Loucy (cell line): ENCODE measurements at regions not wholly inside any gene's neighbourhood (a gene's known extent, or its start where the extent isn't known, plus 50 kb on each side); places are given as distances from the start of the nearest gene placed in this dataset.

ENCODE experiments used
- H2AFZ ChIP-seq: fragments of 200-600 bp; sonication (generic); 2 replicates; pipeline ENCODE4 v1.6.0; 2016; ENCODE audit warnings: antibody characterized with exemption, mild to moderate bottlenecking, low read length, moderate library complexity
- H3F3A ChIP-seq: fragments of 200-600 bp; 2 replicates; pipeline ENCODE4 v1.6.0; 2016; ENCODE audit warnings: antibody characterized with exemption, low read depth, mild to moderate bottlenecking
- H3K27me3 ChIP-seq: fragments of 200-600 bp; sonication (generic); 2 replicates; pipeline ENCODE4 v1.6.1; 2014; ENCODE audit warnings: low read length, mild to moderate bottlenecking; ENCODE audit not compliant: insufficient read depth, poor library complexity, severe bottlenecking
- H3K36me3 ChIP-seq: fragments of 200-600 bp; sonication (generic); 2 replicates; pipeline ENCODE4 v1.6.1; 2016; ENCODE audit warnings: low read length; ENCODE audit not compliant: insufficient read depth
- H3K4me1 ChIP-seq: fragments of 200-600 bp; sonication (generic); 2 replicates; pipeline ENCODE4 v1.5.1; 2014; ENCODE audit warnings: low read length, mild to moderate bottlenecking; ENCODE audit not compliant: insufficient read depth, poor library complexity, severe bottlenecking
- H3K4me2 ChIP-seq: fragments of 200-600 bp; sonication (generic); 2 replicates; pipeline ENCODE4 v1.6.0; 2014; ENCODE audit warnings: antibody characterized with exemption, low read length, low read depth, mild to moderate bottlenecking; ENCODE audit not compliant: poor library complexity, severe bottlenecking
- H3K4me3 ChIP-seq: fragments of 200-600 bp; sonication (generic); 2 replicates; pipeline ENCODE4 v1.5.1; 2014; ENCODE audit warnings: low read length, mild to moderate bottlenecking, mixed read lengths; ENCODE audit not compliant: poor library complexity, severe bottlenecking
- H3K79me2 ChIP-seq: fragments of 200-600 bp; sonication (generic); 2 replicates; pipeline ENCODE4 v1.6.1; 2014; ENCODE audit warnings: low read length; ENCODE audit not compliant: insufficient read depth
- H3K9ac ChIP-seq: fragments of 200-600 bp; sonication (generic); 2 replicates; pipeline ENCODE4 v1.6.0; 2014; ENCODE audit warnings: mild to moderate bottlenecking, low read depth, low read length, moderate library complexity; ENCODE audit not compliant: poor library complexity, severe bottlenecking
- H3K9me2 ChIP-seq: fragments of 200-600 bp; sonication (generic); replicated peaks from 2 replicates; pipeline ENCODE4 v1.6.1; 2016; ENCODE audit warnings: low read depth, low read length, mixed read lengths
- H3K9me3 ChIP-seq: fragments of 200-600 bp; sonication (generic); 2 replicates; pipeline ENCODE4 v1.6.1; 2014; ENCODE audit warnings: mild to moderate bottlenecking, antibody characterized with exemption, low read length, low read depth; ENCODE audit not compliant: insufficient read depth
- H4K20me1 ChIP-seq: fragments of 200-600 bp; sonication (generic); 2 replicates; pipeline ENCODE4 v1.6.0; 2014; ENCODE audit warnings: antibody characterized with exemption, low read length, mild to moderate bottlenecking; ENCODE audit not compliant: insufficient read depth, poor library complexity, severe bottlenecking
- EZH2phosphoT487 ChIP-seq: fragments of 200-600 bp; IDR thresholded peaks from 2 replicates; pipeline ENCODE4 v1.6.1; 2018; ENCODE audit warnings: antibody characterized with exemption, mild to moderate bottlenecking, moderate library complexity, borderline replicate concordance
- TF ChIP-seq, protein P1 (sequence below): fragments of 200-600 bp; sonication (generic); conservative IDR thresholded peaks from 2 replicates; pipeline ENCODE4 v1.5.1; 2014; ENCODE audit warnings: mild to moderate bottlenecking, antibody characterized with exemption, low read length

DNA sequence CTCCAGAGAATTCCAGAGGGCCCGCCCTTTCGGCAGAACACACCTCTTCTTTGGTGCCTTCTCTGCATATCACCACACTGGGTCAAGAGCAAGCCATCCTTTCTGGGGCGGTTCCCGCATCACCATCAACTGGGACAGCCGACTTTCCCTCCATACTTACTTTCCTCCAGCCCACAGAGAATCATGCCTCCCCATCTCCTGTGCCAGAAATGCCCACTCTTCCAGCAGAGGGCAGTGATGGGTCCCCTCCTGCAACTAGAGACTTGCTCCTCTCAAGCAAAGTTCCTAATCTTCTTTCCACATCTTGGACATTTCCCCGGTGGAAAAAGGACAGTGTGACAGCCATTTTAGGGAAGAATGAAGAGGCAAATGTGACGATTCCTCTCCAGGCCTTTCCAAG is 157.7 kb downstream of the C11orf91 start:
- Histone ChIP-seq H3K4me1 (no peaks in the 10 kb centered on the region), H3K9ac (no peak overlapping the region), H4K20me1 (no peaks in the 10 kb centered on the region), H3K4me3 (no peak overlapping the region), H3K9me3 (no peaks in the 10 kb centered on the region), H3K36me3 (no peaks in the 10 kb centered on the region), H2AFZ (no peak overlapping the region), H3K79me2 (no peaks in the 10 kb centered on the region), H3K9me2 (no peaks in the 10 kb centered on the region), H3K27me3 (no peaks in the 10 kb centered on the region), H3F3A (no peaks in the 10 kb centered on the region), H3K4me2 (no peak overlapping the region)
- TF ChIP-seq, protein P1, sequence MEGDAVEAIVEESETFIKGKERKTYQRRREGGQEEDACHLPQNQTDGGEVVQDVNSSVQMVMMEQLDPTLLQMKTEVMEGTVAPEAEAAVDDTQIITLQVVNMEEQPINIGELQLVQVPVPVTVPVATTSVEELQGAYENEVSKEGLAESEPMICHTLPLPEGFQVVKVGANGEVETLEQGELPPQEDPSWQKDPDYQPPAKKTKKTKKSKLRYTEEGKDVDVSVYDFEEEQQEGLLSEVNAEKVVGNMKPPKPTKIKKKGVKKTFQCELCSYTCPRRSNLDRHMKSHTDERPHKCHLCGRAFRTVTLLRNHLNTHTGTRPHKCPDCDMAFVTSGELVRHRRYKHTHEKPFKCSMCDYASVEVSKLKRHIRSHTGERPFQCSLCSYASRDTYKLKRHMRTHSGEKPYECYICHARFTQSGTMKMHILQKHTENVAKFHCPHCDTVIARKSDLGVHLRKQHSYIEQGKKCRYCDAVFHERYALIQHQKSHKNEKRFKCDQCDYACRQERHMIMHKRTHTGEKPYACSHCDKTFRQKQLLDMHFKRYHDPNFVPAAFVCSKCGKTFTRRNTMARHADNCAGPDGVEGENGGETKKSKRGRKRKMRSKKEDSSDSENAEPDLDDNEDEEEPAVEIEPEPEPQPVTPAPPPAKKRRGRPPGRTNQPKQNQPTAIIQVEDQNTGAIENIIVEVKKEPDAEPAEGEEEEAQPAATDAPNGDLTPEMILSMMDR = peak; percentile 84
- TF ChIP-seq EZH2phosphoT487 = no peak

DNA sequence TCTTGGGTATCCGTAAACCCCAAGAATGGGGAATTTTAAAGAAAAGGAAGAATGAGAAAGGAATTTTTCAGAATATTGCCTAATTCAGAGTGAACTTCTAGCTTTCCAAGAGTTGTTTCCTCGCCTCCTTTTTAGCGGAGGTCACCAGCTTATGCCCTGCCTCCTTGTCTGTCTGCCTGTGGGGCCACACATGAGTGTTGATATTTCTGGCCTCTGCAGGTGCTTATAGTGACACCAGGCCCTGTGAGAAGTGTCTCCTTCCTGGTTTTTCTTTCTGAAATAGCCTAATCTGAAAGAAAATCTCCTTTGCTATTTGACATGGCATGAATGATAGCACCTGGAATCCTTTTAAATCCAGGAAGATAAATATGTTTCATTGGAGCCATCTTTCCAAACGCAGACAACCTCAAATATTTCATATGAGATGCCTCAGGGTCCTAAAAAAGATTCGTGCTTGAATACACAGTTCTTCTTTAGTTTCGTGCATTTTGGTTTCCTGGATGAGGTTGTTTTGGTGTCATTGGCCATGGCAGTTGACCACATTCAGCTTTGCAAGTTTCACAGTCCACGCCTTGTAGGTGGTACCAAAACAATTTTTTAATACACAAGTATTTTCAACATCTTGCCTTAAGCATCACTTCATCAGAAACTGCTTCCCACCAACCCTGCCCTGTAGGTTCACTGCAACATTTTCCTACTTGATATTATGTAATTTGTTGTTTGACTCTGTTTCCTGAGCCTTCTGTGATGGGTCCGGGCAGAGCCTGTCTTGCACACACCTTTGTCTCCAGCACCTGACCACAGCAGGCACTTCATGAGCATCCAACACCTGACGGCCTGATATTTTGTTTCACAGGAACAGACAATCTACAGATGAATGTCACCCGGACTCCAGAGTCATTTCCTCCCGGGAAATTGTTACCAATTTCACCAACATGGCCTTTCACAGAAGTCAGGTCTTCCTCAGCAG is 159.4 kb downstream of the C11orf91 start:
- H3K9me2 ChIP-seq = no peaks in the 10 kb centered on the region
- H3K9me3 ChIP-seq = no peaks in the 10 kb centered on the region
- TF ChIP-seq, protein P1 = no peak
- no peak for TF ChIP-seq EZH2phosphoT487
- no peaks in the 10 kb centered on the region for H4K20me1 ChIP-seq
- no peak overlapping the region for H3K9ac ChIP-seq
- no peaks in the 10 kb centered on the region for H3K36me3 ChIP-seq
- H2AFZ ChIP-seq = no peak overlapping the region
- H3K4me2 ChIP-seq = no peak overlapping the region
- H3K4me1 ChIP-seq = no peaks in the 10 kb centered on the region
- no peaks in the 10 kb centered on the region for H3K27me3 ChIP-seq
- H3F3A ChIP-seq = no peaks in the 10 kb centered on the region
- no peak overlapping the region for H3K4me3 ChIP-seq
- H3K79me2 ChIP-seq = no peaks in the 10 kb centered on the region

DNA sequence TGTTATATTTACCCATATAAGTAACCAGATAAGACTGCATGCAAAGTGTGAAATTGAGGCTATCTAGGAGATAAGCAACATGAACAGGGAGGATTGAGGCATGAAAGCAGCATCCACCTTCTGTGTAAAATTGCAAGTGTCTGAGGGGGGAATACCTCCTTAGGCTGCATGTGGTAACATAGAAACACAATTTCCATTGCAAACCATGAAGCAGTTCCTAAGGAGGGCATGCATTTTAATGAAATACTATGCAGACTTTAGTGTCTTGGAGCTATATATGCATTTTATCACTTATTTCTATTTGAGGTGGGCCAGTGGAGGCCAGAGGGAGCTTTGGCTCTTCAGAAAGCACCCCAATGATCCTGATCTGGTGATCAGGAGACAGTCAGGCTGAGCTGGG is 160.2 kb downstream of the C11orf91 start:
- Histone ChIP-seq H3K4me2 (no peak overlapping the region), H3K36me3 (no peaks in the 10 kb centered on the region), H2AFZ (no peak overlapping the region), H4K20me1 (no peaks in the 10 kb centered on the region), H3K27me3 (no peaks in the 10 kb centered on the region), H3K4me3 (no peak overlapping the region), H3K9me3 (no peaks in the 10 kb centered on the region), H3K9ac (no peak overlapping the region), H3K9me2 (no peaks in the 10 kb centered on the region), H3F3A (no peaks in the 10 kb centered on the region), H3K4me1 (no peaks in the 10 kb centered on the region), H3K79me2 (no peaks in the 10 kb centered on the region)
- TF ChIP-seq EZH2phosphoT487 = no peak
- TF ChIP-seq, protein P1 = no peak
